Endothelial cell of umbilical vein (primary cell): ENCODE measurements at regions not wholly inside any gene's neighbourhood (a gene's known extent, or its start where the extent isn't known, plus 50 kb on each side); places are given as distances from the start of the nearest gene placed in this dataset.

Experiments
- EZH2 ChIP-seq: IDR thresholded peaks from 2 replicates; pipeline ENCODE4 v1.6.1; 2012; ENCODE audit warnings: borderline replicate concordance, low read depth, mild to moderate bottlenecking, moderate library complexity, low read length, inconsistent platforms; ENCODE audit not compliant: severe bottlenecking
- POLR2A ChIP-seq: IDR thresholded peaks from 2 replicates; pipeline ENCODE4 v1.6.1; 2012; ENCODE audit warnings: low read depth, mild to moderate bottlenecking, control low read depth, low read length
- TF ChIP-seq, protein P1 (sequence below), 2 donors: IDR thresholded peaks; 1 replicate in 1 of 2; 2 replicates in 1 of 2; pipeline ENCODE4 v1.5.1; 2011; ENCODE audit warnings: low read length in 2 of 2, mild to moderate bottlenecking in 2 of 2, moderate library complexity in 2 of 2, control low read depth in 1 of 2, inconsistent platforms in 1 of 2, low read depth in 1 of 2; ENCODE audit not compliant: insufficient read depth in 1 of 2; ENCODE audit errors: extremely low read depth in 1 of 2
- TF ChIP-seq, protein P2 (sequence below): IDR thresholded peaks from 2 replicates; pipeline ENCODE4 v1.6.1; 2011; ENCODE audit not compliant: insufficient read depth, insufficient read length

DNA sequence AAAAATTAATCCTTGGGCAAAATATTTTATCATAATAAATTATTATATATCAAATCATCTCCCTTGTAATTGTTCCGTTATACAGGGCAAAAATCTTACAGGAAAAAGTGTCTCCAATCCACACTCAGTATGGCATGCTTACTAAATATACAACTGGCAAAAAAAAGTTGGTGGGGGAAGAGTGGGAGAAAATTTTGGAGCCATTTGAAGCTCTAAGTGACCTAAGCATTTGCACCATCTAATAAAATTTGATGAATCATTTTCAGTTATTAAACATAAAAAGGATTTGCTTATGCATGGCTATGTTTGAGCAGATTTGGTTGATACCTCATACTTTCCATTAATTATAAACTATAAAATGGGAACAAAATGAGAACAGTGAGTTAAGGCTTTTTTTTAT, 68.1 kb upstream of the FAM9C start:
- TF ChIP-seq, protein P1, sequence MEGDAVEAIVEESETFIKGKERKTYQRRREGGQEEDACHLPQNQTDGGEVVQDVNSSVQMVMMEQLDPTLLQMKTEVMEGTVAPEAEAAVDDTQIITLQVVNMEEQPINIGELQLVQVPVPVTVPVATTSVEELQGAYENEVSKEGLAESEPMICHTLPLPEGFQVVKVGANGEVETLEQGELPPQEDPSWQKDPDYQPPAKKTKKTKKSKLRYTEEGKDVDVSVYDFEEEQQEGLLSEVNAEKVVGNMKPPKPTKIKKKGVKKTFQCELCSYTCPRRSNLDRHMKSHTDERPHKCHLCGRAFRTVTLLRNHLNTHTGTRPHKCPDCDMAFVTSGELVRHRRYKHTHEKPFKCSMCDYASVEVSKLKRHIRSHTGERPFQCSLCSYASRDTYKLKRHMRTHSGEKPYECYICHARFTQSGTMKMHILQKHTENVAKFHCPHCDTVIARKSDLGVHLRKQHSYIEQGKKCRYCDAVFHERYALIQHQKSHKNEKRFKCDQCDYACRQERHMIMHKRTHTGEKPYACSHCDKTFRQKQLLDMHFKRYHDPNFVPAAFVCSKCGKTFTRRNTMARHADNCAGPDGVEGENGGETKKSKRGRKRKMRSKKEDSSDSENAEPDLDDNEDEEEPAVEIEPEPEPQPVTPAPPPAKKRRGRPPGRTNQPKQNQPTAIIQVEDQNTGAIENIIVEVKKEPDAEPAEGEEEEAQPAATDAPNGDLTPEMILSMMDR (IDR thresholded peaks at IDR 0.05; ENCODE audit: extremely low read depth in 1 of 2, insufficient read depth in 1 of 2, low read depth in 1 of 2, low read length in 2 of 2) = no peak
- no peak for TF ChIP-seq EZH2
- TF ChIP-seq POLR2A = no peak
- TF ChIP-seq, protein P2, sequence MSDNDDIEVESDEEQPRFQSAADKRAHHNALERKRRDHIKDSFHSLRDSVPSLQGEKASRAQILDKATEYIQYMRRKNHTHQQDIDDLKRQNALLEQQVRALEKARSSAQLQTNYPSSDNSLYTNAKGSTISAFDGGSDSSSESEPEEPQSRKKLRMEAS = no peak
